NCI-H226 (cell line): ENCODE measurements at regions not wholly inside any gene's neighbourhood (a gene's known extent, or its start where the extent isn't known, plus 50 kb on each side); places are given as distances from the start of the nearest gene placed in this dataset.
"Not testable (repeated sequence)": the region's sequence is repeated elsewhere in the genome, so short reads cannot be mapped to it uniquely, and the experiment has no call there.

Experiments
- DNase-seq: peaks from one replicate; pipeline ENCODE4 v3.0.0-alpha.2; 2015

DNA sequence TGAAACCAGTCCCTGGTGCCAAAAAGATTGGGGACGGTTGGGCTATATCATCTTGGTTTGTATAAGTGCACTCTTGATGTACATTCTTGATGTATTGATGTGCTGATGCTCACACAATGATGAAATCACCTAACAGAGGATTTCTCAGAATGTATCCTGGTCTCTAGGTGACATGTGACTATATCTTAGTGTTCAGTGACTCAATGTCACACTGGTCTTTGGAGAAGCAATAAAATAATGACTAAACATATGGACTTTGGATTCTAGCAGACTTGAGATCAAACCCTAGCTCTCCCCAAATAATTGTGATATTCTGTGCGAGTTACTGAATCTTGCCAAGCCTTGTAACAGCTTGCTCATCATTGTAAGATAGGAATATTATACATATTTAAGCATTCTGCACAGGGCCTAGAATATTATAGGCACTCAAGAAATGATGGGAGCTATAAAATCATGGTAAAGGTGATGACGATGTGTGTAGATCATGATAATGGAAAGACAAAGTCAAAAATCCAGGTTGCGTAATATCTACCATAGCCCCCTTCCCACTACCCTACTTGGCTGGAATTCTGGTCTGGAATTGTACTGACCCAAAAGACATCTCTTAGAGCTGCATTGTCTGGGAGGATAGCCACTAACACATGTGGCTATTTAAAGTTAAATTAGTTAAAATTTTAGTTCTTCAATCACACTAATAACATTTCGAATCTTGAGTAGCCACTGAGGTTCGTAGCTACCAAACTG, 117.6 kb upstream of the PWP1 start:
- no peak for DNase-seq

DNA sequence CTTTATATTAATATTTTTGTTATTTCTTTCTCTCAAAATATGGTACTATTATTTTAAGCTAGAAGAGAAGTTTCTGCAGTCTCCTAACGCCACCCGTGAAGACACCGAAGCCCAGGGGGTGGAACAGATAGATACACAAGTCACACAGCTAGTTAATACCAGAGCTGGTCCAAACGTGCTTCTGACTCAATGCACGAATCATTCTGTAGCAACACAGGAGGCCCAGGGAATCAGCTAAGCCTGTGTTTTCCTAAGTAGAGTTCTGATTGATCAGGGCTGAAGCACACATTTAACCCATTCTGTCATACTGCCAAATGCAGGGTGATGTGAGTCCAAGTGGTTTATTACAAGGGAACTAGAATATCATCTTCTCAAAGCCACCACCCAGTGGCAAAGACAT, 116.9 kb upstream of the PWP1 start:
- DNase-seq: no peak

DNA sequence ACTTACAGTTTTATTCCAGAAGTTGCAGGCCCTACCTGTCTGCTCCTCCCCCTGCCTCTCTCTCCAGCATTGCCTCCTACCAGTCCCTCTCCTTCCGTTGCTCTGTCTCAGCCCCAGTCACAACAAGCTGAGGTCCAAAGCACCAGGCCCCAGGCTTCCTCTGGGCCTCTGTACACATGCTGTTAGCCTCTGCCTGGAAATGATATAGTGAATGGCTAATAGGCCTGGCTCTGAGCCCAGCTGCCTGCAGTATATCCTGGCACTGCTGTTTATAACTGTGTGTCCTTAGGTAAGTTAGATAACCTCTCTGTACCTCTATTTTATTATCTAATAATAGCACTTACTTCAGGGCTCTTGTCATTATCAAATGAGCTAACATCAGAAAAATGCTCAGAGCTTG, 114.9 kb upstream of the PWP1 start:
- DNase-seq: peak; percentile 69

DNA sequence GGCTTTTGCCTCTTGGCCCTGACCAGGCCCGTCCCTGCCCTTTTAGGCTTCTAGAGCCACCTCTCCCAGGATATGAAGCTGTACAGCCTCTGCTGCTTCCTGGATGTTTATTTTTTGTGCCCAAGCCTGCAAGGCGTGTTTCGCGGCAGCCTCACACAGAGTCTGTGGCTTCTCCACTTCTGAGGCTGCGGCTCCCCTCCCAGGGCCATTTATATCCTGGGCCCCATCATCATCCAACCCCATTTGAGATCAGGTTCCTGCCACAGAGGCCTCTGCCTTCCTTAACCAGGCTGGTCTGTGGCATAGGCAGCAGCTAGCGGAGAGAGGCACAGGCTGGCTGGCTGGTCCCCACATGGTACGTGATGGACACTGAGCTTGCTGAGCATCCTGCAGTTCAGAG, 114.1 kb upstream of the PWP1 start:
- DNase-seq: no peak

DNA sequence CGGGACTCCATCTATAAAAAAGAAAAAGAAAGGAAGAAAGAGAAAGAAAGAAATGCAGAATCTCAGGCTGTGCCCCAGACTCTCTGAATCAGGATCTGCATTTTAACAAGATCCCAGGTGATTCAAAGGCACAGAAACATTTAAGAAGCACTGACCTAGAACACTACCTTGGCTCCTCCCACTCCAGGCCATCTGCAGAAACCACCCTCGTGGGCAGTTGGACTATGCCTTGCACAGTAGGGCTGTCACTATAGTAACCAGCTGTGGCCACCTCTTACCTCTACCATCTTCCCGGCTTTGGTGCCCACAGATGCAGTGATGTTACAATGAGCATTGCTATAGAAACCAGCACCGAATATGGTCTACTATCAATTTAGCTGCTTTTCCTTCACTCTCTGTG, 110.9 kb upstream of the PWP1 start:
- DNase-seq: no peak

DNA sequence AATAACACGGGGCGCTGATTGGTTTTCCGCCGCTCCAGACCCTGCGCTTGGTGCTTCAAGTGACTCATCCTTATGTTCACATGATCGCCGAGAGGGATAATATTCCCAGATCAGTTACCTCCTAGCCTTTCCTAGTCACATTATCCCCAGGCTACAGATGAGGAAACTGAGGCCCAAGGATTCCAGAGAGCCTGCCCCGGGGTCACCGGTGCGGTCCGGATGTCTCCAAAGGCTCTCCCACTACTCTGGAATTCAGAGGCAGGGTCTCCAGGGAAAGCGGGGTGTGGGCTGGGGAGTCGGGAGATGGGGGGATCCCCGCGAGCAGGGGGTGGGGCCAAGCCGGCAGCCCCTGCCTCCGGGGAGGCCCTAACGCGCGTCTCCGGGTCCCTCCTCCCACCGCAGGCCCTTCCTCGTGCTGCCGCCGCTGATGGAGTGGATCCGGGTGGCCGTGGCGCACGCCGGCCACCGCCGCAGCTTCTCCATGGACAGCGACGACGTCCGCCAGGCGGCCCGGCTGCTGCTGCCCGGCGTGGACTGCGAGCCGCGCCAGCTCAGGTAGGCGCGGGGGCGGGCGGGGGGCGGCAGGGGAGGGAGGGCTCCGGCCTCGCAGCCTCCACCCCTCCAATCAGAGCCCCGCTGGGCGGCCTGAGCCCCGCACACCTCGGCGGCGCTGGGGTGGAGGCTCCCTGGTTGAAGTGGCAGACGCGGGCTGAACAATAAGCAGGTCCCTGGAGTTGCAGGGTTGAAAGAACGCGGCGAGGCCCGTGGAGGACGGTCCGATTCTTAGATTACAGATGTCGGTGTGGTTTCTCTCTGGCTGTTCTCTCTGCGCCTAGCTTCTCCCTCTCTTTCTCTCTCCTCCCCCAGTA, 104.6 kb upstream of the PWP1 start:
- DNase-seq: no peak

DNA sequence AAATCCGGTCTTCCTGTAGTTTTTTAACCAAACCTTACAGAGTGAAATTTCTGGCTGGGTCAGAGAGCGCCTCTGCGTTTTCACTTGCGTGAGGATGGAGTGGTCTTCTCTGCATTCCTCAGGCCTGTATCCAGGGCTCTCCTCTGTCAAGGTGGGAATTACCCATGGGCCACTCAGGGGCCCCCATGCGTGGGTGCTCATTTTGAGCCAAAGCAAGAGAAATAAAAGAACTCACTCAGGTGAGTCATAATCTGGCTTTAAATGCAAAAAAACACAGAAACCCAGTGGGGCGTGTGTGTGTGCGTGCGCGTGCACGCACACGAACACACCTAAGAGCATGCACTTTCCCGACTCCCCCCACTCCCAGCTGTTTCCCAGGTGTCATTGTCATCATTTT, 104.0 kb upstream of the PWP1 start:
- no peak for DNase-seq

DNA sequence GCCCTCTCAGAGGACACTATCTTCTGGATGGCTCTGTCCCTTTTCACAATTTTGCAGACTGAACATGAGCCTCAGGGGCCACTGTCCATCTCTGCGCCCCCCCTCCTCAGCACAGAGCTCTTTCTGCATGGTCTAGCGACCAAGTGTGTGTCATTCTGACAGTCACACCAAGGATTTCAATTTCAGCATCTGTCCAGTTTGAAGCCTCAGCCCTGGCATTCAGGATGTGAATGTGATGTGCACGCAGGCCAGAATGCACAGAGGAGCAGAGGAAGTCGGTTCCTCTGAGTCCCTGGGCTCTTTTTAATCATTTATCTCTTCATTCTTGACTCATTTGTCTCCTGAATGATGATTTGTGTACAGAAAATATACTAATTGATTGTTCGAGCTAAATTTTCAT, 102.0 kb upstream of the PWP1 start:
- no peak for DNase-seq

DNA sequence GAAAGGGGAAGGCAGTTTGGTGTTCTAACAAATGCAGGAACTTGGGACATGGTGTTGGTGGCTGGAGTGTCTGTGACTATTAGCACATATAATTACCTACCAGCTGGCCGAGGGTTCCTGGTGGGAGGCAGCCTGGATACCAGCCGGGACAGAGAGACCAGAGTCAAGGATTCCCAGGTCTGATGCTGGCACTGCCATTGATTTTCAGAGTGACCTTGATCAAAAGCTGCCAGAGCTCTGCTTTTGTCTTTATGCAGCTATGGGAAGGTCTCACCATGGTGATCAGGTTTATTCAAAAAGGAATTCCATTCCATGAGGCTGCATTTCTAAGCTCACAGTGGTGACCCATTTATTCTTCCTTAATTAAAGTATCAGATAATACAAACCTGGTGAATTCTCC, 101.0 kb upstream of the PWP1 start:
- DNase-seq: no peak

DNA sequence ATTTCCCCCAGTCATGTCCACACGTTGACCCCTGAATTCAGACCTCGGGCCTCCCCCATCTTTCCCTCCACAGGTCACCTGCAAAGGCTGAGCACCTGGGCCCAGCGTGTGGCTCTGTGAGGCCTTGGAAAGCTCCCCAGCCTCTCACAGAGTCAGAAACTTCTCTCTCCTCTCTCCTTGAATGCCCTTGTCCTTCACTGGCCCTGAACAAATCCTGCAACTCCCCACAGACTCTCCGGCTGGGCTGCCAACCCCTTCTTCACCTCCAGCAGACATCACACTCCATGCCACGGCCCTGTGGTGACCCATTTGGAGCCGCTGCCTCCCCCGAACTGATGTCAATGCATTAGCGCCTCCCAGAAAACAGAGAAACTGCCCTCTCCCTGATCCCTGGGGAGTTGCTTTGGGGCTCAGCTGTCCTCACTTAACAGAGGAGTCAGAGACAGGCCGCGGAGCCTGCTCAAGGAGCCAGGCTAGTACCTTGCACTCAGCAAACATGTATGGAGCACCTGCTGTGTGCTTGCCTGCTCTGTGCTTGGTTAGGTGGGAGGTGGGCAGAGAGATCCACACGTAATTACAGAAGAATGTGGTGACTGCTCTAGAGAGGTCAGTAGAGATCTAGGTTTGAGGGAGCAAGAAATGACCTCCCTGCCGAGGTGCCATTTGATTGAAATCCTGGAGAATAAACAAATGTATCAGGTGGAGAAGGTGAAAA, 99.2 kb upstream of the PWP1 start:
- DNase-seq: no peak

DNA sequence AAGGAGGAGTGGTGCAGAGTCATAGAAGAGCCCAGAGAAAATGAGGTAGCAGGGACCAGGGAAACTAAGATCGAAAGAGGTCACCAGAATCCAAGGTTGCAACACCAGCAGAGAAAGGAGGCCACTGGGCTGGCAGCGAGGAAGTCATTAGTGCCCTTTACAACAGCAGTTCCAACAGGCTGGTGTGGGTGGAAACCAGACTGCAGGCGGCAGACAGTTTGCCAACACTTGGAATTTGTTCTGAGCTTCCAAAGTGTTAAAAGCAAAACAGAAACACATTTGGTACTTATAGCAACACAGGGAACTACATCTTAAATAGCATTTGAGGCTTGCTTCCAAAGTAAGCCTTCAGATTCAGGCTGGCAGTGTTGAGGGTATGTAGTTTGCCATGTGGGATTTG, 95.2 kb upstream of the PWP1 start:
- DNase-seq: no peak

DNA sequence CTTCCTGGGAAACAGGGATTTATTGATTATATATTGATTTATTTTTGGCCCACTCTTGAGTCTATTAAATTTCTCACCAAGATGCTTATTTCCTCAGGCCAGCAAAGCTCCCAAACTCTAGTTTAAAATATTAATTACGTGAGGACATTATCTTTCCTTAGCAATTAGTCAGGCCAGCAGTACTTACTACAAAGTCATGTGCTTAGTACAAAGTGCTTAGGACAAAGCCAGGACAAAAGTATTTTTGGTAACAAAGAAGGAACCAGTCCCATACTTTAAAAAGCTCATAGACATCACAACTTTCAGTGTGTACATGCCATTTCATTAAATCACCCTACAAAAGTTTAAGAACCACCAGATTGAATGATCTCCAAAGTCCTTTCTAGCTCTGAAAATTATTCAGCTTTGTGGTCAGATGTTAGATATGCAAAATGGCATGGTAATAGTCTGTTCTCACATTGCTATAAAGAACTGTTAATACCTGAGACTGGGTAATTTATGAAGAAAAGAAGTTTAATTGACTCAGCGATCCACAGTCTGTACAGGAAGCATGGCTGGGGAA, 94.7 kb upstream of the PWP1 start:
- no peak for DNase-seq

DNA sequence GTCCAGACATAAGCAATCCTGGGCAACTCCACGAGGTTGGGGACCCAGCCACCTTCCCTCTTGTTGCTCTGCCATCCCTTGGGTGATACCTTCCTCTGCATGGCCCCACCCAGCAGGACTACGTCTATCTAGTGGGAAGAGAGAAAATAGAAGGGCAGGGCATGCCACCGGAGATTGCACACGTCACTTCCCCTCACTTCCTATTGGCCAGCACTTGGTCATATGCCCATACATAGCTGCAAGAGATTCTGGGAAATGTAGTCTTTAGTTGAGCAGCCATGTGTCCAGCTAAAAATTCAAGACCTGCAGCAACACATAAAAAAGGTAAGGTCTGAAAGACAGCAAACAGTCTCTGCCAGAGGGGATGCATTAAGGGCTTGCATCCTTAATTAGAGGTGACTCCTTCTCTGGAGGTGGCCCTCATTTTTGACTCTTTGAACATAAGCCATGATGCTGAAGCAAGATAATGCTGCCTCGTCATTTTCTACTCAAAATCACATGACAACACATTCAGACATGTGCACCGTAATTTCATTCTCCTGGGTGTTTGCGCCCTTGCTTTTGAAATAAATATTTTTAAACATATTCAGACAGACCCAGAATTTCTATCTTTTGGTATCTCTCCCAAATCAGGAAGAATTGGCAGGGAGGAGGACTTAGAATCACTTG, 91.8 kb upstream of the PWP1 start:
- DNase-seq: peak; percentile 7

DNA sequence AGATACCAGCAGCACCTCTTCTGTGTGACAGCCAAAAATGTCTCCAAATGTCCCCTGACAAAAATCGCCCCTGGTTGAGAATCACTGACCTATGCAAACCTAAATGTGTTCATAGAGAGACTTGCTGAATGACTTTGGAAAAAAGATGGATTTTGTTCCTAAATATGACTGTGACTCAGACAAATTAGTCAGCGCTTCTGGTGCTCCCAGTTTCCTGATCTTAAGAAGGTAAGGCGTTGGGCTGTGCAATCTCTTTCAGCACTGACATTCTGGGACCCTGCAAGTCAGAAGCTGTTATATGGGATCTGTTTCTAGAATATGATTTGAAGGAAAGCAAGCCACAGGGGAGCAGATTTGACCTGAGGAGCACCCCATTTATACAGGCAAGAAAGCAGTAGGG, 90.6 kb upstream of the PWP1 start:
- DNase-seq: no peak

DNA sequence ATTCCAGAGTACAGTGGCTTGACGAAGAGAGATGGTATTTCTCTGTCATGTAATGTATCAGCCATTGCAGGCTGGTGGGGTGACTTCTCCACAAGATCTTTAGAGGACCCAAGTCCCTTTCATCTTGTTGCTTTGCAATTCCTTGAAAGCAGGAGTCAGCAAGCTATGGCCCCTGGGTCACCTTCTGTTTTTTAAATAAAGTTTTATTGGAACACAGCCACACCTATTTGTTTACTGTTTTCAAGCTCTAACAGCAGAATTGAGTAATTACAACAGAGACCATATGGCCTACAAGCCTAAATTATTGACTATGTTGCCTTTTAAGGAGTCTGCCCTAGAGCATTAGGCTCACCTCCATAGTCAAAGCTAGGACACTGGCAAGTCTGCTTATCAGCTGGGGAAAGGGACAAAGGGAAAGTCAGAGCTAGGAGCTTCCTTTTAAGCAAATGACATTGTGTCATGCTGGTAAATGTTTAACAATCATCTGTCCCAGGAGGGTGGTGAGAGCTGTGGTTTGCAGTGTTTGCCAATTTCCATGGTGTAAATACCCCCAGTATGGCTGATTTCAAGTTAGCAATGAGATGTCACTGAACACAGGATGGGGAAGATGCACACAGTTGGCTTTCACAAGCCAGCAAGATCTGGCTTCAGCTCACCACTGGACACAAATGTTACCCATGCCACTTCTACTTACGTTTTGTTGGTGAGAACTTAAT, 87.7 kb upstream of the PWP1 start:
- DNase-seq: no peak

DNA sequence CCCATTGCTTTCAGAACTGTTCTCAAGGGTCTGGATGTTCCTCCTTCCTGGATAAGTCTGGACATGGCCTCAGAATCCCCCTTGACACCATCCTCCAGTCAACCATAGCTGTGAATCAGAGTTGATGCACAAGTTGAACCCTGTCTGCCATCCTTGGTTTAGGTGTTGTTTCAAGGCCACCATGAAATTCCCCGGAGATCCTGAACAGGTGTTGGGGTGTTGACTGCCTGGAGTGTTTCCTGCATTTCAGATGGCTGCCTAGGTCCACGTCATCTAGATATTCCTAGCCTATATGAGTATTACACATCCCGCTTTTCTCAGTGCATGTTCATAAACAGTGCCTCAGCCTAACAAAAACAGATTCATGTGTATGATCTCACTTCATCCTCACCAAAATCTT, 86.7 kb upstream of the PWP1 start:
- DNase-seq: no peak

DNA sequence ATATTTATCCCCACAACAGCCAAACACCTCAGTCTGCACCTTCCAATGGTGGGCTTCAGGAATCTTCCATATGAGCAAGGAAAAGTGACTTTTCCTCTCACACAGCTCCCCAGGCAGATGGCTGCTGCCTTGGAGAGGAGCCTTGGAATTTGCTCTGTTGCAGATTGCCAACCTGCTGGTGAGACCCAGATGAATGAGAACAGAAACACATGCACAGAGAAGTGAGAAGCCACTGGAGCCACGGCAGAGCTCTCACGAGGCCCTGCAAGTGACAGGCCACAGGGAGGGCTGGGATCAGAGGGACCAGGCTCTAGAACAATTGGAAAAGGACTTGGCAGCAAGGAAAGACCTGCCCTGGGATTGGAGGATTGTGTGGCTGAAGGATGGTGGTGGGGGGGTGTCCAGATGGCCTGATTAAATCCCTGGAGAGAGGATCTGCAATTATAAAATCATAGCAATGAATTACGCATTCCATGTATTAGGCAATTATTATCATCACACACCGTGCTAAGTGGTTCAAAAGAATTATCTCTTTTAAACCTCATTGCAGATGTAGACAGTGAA, 84.9 kb upstream of the PWP1 start:
- no peak for DNase-seq

DNA sequence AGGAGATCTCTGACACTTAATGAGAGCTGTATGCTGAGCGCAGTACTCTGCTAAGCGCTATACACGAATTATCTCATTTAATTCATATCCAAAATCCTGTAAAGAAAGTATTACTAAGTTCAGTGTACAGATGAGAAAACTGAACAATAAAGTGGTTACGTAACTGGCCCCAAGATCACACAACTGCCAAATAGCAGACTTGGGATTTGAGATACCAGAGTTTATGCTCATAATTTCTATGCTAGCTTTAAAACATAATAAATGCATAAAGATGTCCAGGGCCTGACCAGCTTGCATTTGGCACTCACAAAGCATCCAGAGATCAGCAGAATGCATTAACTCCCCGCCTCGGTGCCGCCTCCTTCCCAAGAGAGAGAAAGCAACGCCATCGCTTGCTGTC, 83.2 kb upstream of the PWP1 start:
- no peak for DNase-seq

DNA sequence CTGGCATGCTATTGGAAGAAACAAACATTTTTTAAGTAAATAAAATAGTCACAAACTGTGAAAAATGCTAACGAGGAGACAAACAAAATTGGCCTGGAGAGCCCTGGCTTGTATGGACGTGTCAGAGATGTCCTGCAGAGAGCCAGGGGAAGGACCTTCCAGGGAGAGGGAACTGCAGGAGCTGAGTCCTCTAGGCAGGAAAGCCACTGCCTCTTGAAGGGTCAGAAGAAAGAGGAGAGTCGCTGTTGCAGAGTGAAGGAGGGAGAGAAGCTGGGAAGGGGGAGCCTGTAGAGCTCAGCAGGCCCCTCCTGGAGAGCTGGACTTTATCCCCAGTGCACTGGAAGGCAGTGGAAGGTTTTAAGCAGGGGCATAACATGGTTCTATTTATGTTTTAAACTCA, 80.3 kb upstream of the PWP1 start:
- DNase-seq: no peak

DNA sequence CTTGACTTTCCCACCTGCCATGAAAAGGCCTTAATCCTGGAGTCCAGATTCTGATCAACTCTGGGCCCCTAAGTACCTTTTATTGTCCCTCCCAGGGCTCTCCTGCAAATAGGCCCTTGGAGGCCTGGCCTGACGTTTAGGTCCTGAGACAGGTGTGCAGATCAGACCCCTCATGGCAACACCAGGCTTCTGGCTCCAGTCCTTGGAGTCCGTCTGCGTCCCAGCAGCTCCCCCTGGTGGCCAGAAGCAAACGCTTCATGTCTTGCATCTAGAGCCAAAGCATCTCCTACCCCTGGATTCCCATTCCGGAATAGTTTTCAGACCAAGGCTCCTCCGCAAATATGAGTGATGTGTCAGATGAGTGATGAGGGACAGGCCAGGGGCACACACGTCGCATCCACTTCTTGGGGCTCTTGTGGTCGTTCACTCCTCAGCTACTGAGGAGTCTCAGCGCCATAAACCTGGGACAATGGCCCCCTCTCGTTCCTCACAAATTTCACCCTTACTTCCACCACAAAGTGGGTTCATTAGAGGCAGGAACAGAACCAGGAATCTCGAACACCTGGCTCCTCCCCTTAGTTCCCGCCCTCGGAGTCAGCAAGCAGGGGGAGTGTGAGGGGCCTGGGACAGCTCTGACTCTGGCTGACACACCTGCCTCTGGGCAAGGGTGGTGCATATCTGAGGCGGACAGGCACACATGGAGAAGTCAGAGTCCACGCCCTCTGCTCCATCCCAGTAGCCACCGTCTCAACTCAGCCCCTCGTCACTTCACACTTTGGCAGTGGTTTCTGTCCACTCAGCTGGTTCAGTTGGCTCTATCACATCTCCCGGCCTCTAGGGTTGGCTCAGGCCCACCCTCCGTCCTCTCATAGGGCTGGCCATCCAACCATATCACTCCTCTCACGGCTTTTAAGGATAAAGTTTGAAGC, 77.9 kb upstream of the PWP1 start:
- peak; percentile 59 for DNase-seq

DNA sequence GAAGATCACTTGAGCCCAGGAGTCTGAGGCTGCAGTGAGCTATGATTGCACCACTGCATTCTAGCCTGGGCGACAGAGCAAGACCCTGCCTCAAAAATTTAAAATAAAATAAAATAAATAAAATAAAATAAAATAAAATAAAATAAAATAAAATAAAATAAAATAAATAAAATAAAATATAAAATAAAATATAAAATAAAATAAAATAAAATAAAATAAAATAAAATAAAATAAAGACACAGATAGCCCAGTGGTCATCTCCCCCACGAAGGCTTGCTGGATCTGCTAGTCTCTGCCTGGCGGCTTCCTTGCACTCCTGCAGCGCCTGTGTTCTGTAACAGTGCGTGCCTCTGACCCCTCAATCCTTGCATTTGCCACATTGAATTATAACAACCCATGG, 76.8 kb upstream of the PWP1 start:
- not testable (repeated sequence) for DNase-seq
